PC-9 (cell line): ENCODE measurements at regions not wholly inside any gene's neighbourhood (a gene's known extent, or its start where the extent isn't known, plus 50 kb on each side); places are given as distances from the start of the nearest gene placed in this dataset.

Source experiments
- BruUV-seq: library from RNA; stranded (reverse); fragments of 400-500 nt; replicated peaks from 2 replicates; lab custom pipeline; 2021; lab: Mats Ljungman, UMichigan
- CTCF ChIA-PET: fragments of 300-600 bp; sonication (Branson Sonifier 250); formaldehyde crosslinking; loops from one replicate; lab custom pipeline; 2022; ENCODE audit warnings: antibody characterized with exemption; lab: Charles Lee
- POLR2A ChIA-PET: fragments of 300-600 bp; sonication (Branson Sonifier 250); formaldehyde crosslinking; loops from one replicate; lab custom pipeline; 2022; ENCODE audit warnings: antibody characterized with exemption; ENCODE audit not compliant: unreplicated experiment; lab: Charles Lee
- DNase-seq, 2 experiments: peaks; one replicate each; pipeline versions ENCODE4 v3.0.0 to v3.0.0-alpha.2; 2015 to 2022; ENCODE audit warnings: mixed read lengths in 1 of 2
- H2AFZ ChIP-seq: fragments of 200-600 bp; sonication (generic); 2 replicates; pipeline ENCODE4 v1.8.1; 2017; ENCODE audit warnings: antibody characterized with exemption
- H3F3A ChIP-seq: fragments of 200-600 bp; sonication (generic); 2 replicates; pipeline ENCODE4 v1.8.1; 2017; ENCODE audit warnings: antibody characterized with exemption, mild to moderate bottlenecking, low read depth; ENCODE audit not compliant: insufficient read depth
- H3K27ac ChIP-seq: fragments of 200-600 bp; sonication (generic); 2 replicates; pipeline ENCODE4 v1.6.1; 2016; ENCODE audit warnings: mixed run types
- H3K27me3 ChIP-seq: fragments of 200-600 bp; sonication (generic); 2 replicates; pipeline ENCODE4 v1.6.1; 2016; ENCODE audit warnings: low read depth, mixed run types; ENCODE audit not compliant: insufficient read depth
- H3K36me3 ChIP-seq: fragments of 200-600 bp; sonication (generic); 2 replicates; pipeline ENCODE4 v1.6.1; 2016; ENCODE audit warnings: low read depth, mixed run types
- H3K4me1 ChIP-seq: fragments of 200-600 bp; sonication (generic); replicated peaks from 2 replicates; pipeline ENCODE4 v1.6.1; 2016; ENCODE audit warnings: mixed run types; ENCODE audit not compliant: insufficient read depth
- H3K4me2 ChIP-seq: fragments of 200-600 bp; sonication (generic); 2 replicates; pipeline ENCODE4 v1.6.1; 2017; ENCODE audit warnings: mixed run types
- H3K4me3 ChIP-seq: fragments of 200-600 bp; sonication (generic); 2 replicates; pipeline ENCODE4 v1.6.1; 2016; ENCODE audit warnings: mixed run types
- H3K79me2 ChIP-seq: fragments of 200-600 bp; sonication (generic); 2 replicates; pipeline ENCODE4 v1.6.1; 2017; ENCODE audit warnings: low read depth, mixed run types
- H3K9me2 ChIP-seq: fragments of 200-600 bp; sonication (generic); 2 replicates; pipeline ENCODE4 v1.8.1; 2017; ENCODE audit warnings: mild to moderate bottlenecking; ENCODE audit not compliant: insufficient read depth
- H3K9me3 ChIP-seq: fragments of 200-600 bp; sonication (generic); 2 replicates; pipeline ENCODE4 v1.8.1; 2016; ENCODE audit warnings: low read depth; ENCODE audit not compliant: insufficient read depth
- H4K20me1 ChIP-seq: fragments of 200-600 bp; sonication (generic); 2 replicates; pipeline ENCODE4 v1.8.1; 2017; ENCODE audit not compliant: insufficient read depth
- EZH2 ChIP-seq: fragments of 200-600 bp; sonication (generic); IDR thresholded peaks from 2 replicates; pipeline ENCODE4 v1.8.0; 2017; ENCODE audit warnings: antibody characterized with exemption, low read depth
- intact Hi-C: fragments of 100-400 bp; cut with micrococcal nuclease; formaldehyde crosslinking; loops from one replicate; pipeline ENCODE4 v1.10.0; 2022; ENCODE audit not compliant: unreplicated experiment
- TF ChIP-seq, protein P1 (sequence below): fragments of 200-600 bp; sonication (generic); conservative IDR thresholded peaks from 2 replicates; pipeline ENCODE4 v1.6.1; 2017; ENCODE audit warnings: mixed run types, antibody characterized with exemption, mild to moderate bottlenecking, moderate library complexity

DNA sequence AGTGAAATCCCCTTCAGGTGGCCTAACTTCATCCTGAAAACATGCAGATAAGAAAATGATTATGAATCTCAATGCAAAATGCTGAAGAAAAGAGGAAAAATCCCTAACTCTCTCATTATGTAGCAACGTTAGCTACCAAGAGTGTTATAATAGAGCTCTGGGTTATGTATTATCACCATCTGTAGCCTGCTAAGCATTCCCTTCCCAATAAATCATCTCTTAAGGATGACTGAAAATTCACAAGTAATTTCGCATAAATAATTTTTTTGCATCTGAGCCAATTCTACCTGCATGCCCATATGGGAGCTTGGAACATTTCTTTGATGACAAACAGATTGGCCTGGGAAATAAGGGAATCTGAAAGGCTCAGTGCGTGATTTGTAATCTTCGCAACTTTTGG lies 216.1 kb downstream of the HTR7 start:
- Histone ChIP-seq H3K79me2 (no peaks in the 10 kb centered on the region), H3K4me1 (no peaks in the 10 kb centered on the region), H3K27ac (no peak overlapping the region), H4K20me1 (no peaks in the 10 kb centered on the region), H3K27me3 (no peaks in the 10 kb centered on the region), H3K4me3 (no peak overlapping the region), H3K9me3 (no peaks in the 10 kb centered on the region), H3K4me2 (no peak overlapping the region), H2AFZ (no peak overlapping the region), H3F3A (no peaks in the 10 kb centered on the region), H3K36me3 (no peaks in the 10 kb centered on the region), H3K9me2 (no peaks in the 10 kb centered on the region; the same call in 1 of the 2 replicates)
- ChIA-PET POLR2A (interaction anchor here (0.6 kb wide), 1 partner anchor 151 kb away, joined by 4 read pairs; no protein-coding TSS in a partner anchor), CTCF (no interaction called here)
- BruUV-seq, result no TSS peak
- TF ChIP-seq, protein P1, sequence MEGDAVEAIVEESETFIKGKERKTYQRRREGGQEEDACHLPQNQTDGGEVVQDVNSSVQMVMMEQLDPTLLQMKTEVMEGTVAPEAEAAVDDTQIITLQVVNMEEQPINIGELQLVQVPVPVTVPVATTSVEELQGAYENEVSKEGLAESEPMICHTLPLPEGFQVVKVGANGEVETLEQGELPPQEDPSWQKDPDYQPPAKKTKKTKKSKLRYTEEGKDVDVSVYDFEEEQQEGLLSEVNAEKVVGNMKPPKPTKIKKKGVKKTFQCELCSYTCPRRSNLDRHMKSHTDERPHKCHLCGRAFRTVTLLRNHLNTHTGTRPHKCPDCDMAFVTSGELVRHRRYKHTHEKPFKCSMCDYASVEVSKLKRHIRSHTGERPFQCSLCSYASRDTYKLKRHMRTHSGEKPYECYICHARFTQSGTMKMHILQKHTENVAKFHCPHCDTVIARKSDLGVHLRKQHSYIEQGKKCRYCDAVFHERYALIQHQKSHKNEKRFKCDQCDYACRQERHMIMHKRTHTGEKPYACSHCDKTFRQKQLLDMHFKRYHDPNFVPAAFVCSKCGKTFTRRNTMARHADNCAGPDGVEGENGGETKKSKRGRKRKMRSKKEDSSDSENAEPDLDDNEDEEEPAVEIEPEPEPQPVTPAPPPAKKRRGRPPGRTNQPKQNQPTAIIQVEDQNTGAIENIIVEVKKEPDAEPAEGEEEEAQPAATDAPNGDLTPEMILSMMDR, result no peak
- TF ChIP-seq EZH2, result no peak
- no peak for DNase-seq
- intact Hi-C loops, result no loop called here

DNA sequence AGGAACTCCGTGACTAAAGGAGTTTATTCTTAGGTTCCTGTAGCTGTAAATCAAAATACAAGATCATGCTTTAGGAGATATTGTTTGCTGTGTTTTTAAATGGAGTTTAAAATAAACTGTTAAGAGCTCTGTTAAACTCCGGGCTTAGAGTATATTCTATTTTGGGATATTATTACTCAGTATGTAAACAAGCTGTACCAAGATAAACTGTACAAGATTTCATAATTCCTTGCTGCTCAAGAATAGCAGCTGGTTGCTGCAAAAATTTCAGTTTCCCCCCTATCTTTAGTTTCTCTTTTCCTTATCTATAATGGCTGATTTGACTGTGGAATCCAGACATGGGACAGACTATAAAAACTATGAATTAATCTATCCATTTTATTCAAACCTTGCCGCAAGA lies 215.7 kb downstream of the HTR7 start:
- H3K9me2 ChIP-seq, result no peaks in the 10 kb centered on the region; the same call in 1 of the 2 replicates
- no peaks in the 10 kb centered on the region for H3K27me3 ChIP-seq
- no peaks in the 10 kb centered on the region for H3K9me3 ChIP-seq
- H3K79me2 ChIP-seq, result no peaks in the 10 kb centered on the region
- no peak overlapping the region for H3K4me2 ChIP-seq
- intact Hi-C loops, result no loop called here
- H3K27ac ChIP-seq, result no peak overlapping the region
- no peaks in the 10 kb centered on the region for H3K36me3 ChIP-seq
- TF ChIP-seq, protein P1, result no peak
- TF ChIP-seq EZH2, result no peak
- ChIA-PET CTCF (no interaction called here), POLR2A (no interaction called here)
- H4K20me1 ChIP-seq, result no peaks in the 10 kb centered on the region
- no peaks in the 10 kb centered on the region for H3K4me1 ChIP-seq
- H2AFZ ChIP-seq, result no peak overlapping the region
- H3K4me3 ChIP-seq, result no peak overlapping the region
- H3F3A ChIP-seq, result no peaks in the 10 kb centered on the region
- no peak for DNase-seq
- BruUV-seq, result no TSS peak

DNA sequence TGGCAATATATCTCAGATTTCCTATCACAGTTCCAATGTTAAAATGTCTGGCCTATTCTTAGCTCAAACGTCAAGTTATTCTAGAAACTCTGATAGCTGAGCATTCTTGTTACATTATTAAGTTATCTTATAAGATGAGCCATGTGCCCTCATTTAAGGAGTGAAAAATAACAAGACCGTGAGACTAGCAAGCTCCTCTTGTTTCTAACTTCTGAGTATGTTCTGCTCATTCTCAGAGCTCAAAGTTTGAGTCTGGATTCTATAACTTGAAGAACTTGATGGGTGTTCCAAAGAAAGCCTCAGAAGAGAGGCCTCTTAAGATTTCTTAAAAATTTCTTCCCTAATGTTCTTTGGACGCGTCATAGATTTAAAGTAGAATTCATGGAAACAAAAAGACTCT lies 215.2 kb downstream of the HTR7 start:
- BruUV-seq, result no TSS peak
- POLR2A ChIA-PET, result no interaction called here
- no peaks in the 10 kb centered on the region for H3K9me3 ChIP-seq
- intact Hi-C loops, result no loop called here
- no peak overlapping the region for H3K27ac ChIP-seq
- H3K9me2 ChIP-seq, result no peaks in the 10 kb centered on the region; the same call in 1 of the 2 replicates
- no peaks in the 10 kb centered on the region for H4K20me1 ChIP-seq
- no peak overlapping the region for H3K4me2 ChIP-seq
- no peaks in the 10 kb centered on the region for H3K36me3 ChIP-seq
- no peaks in the 10 kb centered on the region for H3K4me1 ChIP-seq
- H3K27me3 ChIP-seq, result no peaks in the 10 kb centered on the region
- H3K79me2 ChIP-seq, result no peaks in the 10 kb centered on the region
- H3F3A ChIP-seq, result no peaks in the 10 kb centered on the region
- CTCF ChIA-PET, result no interaction called here
- TF ChIP-seq, protein P1, result no peak
- no peak for TF ChIP-seq EZH2
- no peak overlapping the region for H2AFZ ChIP-seq
- no peak for DNase-seq
- H3K4me3 ChIP-seq, result no peak overlapping the region
